Ammon's horn (tissue), 1 donor: ENCODE measurements at regions not wholly inside any gene's neighbourhood (a gene's known extent, or its start where the extent isn't known, plus 50 kb on each side); places are given as distances from the start of the nearest gene placed in this dataset.
A peak's percentile ranks its signal among the peaks of the same experiment; 100 is the strongest.
"Not testable (repeated sequence)": the region's sequence is repeated elsewhere in the genome, so short reads cannot be mapped to it uniquely, and the experiment has no call there.

ENCODE experiments used
- DNase-seq: peaks from one replicate; pipeline ENCODE4 v3.0.0-alpha.2; 2016; ENCODE audit warnings: low spot score

DNA sequence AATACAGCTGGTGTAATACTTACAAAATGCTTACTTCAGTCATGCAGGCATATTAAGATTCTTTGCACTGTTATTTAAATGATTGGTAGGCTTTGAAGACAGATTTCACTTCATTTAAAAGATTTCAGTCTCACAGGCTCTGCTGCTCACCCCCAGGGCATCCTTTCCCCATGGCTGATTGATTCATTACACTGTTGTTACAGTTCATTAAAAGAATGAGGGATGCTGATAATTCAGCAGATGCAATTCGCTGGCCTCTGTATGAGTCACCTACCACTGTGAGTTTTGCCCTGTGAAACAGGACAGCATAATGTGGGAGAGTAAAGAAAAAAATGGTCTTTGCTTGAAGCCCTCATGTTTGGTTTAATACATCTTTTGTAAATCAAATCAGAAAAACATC is 246.9 kb downstream of the CYLC2 start:
- no peak for DNase-seq

DNA sequence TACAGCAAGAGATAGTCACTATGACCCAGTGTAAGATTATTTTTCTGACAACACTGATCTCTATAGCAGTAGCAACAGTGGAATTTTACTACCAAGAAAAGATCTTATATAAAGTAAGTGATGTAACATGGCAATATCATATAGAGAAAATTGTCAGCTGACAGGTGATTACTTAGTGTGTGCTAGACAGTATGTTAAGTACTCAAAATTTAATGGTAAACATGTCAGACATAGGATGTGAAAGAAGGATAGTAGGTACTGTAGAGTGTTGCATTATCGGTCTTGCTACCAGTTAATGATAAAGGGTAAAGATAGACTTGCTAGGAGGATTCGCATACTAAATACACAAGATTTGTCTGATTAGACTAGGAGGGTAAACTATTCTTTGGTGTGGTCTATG is 247.4 kb downstream of the CYLC2 start:
- no peak for DNase-seq

DNA sequence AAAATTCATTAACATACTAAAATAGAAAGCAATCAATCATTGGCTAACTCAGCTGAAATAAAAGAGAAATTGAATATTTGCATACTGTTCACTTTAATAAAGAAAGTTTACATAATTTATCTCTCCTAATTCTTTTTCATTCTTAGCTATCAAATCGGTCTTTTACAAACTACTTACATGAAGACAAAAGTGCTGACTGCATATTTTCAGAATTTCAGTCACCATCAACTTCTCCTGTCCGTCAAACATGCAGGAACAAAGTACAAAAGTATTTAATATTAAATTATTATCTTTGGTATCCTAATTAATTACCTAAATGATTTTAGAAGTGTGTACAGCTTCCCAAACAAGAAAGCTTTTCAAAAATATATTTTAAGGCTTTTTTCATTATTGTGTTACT is 248.4 kb downstream of the CYLC2 start:
- no peak for DNase-seq

- DNase-seq = no peak
These were observed 250.2 kb downstream of the CYLC2 start for GRCh38 chr9:103245369-103245768.

GRCh38 chr9:103261951-103262350 is 266.8 kb downstream of the CYLC2 start:
- no peak for DNase-seq

DNA sequence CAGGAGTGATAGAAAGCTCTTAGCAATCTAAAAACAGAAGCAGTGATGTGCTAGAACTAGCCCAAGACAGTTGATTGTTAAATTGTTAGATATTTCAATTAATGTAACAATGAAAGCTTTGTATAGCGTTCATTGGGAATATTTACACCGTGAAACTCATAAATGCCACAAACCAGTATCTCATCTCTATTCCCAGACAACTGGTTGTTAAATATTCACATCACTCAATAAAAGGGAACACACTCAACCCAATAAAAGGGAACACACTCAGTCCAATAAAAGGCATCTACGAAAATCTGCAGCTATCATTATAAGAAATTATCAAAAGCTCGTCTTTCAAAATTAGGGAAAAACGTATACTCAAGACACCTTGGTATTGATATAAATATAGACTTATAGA is 270.9 kb downstream of the CYLC2 start:
- DNase-seq = no peak

GRCh38 chr9:103277240-103277639 is 282.1 kb downstream of the CYLC2 start:
- DNase-seq = no peak

DNA sequence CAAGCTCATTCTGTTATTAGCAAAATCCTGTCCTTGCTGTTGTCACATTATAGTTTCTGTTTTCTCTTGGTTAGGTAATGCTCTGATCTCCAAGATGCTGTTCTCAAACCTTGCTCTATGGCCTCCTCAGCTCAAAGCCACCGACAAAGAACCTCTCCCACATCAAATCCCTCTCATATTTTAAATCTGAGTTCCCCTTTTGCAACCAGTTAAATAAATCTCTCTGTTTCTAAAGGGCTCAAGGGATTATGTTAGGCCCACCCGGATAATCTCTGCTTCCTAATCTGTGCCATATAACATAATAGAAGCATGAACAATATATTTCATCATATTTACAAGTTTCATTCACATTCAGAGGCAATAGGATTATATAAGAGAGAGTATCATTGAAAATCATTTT is 286.0 kb downstream of the CYLC2 start:
- no peak for DNase-seq

GRCh38 chr9:103287361-103287760 is 292.2 kb downstream of the CYLC2 start:
- DNase-seq = no peak

GRCh38 chr9:103296189-103296588 is 301.1 kb downstream of the CYLC2 start:
- DNase-seq = no peak

DNA sequence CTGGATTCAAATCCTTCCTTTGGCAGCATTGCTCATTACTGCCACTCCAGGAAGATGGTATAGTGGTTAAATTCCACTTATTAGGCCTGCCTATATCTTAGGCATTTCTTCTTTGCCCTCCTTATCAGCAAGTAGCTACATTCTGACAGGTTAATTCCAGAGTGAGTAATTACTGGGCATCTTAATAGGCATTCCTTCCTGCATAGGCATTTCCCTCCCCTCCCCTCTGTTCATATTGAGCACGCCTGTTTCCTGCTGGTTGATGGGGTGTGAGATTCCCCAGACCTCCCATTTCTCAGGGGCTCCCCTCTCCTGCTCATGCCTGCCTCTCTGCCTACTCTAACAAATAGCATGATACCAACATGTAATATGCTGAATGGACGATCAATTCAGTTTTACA is 305.9 kb downstream of the CYLC2 start:
- DNase-seq = no peak

DNA sequence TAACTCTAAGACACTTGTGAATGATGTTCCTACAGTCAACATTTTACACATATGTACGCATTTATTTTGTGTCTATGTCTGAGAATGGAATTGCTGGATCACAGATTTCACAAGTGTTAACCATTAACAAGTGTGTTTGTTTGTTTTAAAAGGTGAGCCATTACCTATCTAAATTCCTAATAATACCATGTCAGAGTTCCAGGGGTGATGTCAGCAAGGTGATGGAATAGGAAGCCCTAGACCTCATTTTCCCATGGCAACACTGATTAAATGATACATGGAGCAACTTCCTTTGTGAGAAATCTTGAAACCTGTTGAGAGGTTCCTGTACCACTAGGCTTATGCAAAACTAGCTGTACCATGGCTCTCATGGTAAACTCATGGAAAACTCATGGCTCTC is 309.7 kb downstream of the CYLC2 start:
- no peak for DNase-seq

DNA sequence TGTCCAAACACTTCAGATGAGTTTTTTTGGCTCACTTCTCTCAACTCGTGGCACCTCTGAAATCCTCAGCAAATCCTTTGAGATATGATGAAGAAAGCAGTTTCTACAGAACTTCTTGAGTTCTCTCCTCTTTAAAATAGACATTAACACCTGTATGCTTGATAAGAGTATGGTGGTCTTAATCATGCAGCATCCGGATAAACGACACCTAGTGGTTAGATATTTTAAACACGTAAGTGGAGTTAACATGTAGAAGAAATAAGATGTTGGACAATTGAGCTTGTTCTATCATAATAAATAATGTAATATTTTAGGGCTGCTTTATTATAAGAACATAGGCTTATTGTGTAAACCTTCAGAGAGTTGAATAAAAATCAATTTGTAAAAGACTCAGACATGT is 324.8 kb downstream of the CYLC2 start:
- no peak for DNase-seq

GRCh38 chr9:103323699-103324098 is 328.6 kb downstream of the CYLC2 start:
- no peak for DNase-seq

- DNase-seq = no peak
These were observed 340.3 kb downstream of the CYLC2 start for GRCh38 chr9:103335461-103335860.

- no peak for DNase-seq
These were observed 359.9 kb downstream of the CYLC2 start for GRCh38 chr9:103355000-103355399.

DNA sequence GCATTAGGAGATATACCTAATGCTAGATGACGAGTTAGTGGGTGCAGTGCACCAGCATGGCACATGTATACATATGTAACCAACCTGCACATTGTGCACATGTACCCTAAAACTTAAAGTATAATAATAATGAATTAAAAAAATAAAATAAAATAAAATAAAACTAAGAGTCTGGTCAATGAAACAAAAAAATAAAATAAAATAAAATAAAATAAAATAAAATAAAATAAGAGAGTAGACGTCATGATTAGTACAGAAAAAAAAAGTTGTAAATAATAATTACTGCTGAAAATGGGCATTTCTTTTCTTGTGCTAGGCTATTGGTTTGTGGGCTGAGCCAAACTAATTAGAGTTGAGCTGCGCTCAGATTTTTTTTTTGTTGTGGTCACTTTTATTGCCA is 362.8 kb downstream of the CYLC2 start:
- DNase-seq = not testable (repeated sequence)

- no peak for DNase-seq
These were observed 366.8 kb downstream of the CYLC2 start for GRCh38 chr9:103361906-103362305.

- no peak for DNase-seq
These were observed 367.9 kb downstream of the CYLC2 start for GRCh38 chr9:103362986-103363385.

DNA sequence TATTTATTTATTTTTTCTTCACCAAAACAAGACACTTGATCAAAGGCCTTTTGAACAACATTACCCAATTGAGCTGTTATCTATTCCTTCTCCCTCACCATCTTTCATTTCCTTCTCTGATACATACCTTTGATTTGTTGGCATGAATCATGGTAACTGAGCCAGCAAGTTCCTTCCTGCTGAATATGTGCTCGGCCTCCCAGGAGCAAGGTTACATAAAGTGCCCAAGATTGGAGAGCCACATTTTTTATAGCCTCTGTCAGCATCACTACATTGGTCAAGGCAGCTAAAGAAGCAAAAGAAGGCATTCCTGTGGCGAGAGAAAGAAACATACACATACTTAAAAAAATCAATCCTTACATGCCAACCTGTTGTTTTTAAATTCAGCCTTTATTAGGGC is 369.6 kb downstream of the CYLC2 start:
- DNase-seq = no peak

GRCh38 chr9:103371152-103371551 is 376.0 kb downstream of the CYLC2 start:
- DNase-seq = no peak

- no peak for DNase-seq
These were observed 377.7 kb downstream of the CYLC2 start for GRCh38 chr9:103372828-103373227.

DNA sequence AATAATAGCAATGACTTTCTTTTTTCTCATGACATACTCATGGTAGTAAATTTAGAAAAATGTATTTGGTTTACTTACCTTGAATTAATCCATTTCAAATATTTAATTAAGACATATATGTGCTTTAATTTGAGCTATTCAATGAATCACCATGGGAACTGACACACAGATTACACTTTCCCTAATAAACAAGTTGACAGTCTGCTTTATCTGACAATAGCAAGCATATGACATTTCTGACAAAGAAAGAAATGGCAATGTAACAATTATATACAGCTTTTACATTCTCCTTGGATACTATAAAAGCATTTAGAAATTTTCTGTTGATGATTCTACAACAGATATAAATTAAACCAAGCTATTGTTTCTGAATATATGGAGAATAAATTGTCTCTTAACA is 382.5 kb downstream of the CYLC2 start:
- DNase-seq = no peak

DNA sequence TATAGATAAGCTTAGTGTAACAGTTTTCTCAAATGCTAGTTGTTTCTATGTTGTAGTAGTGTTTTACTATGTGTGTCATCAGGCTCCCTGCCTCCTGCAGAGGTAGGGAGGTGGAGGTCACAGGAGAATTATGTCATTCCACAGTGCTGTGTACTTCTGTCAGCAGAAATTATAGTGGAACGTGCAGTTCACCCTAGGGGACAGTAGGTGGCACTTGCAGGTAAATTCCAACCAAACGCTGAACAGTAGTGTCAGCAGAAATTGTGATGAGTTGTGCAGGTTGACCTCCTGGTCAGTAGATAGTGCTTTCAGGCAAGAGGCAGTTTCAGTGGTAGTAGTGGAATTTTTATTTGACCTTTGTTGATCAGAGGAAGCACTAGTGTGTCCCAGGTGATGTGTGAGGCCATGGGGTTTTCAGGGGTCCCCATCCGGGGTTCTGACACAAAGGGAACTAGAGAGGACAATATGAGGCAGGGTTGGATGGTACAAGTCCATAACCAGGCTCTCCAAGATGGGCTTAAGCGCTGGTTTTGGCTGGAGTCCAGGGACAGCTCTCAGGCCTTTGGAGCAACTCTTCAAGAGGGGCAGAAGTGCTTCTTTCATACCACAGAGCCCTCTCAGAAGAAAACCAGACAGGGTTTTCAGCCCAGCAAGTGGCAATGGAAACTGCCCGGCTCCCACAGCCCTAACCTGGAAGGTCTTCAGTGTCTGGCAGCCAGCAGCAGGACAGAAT is 402.9 kb downstream of the CYLC2 start:
- peak; percentile 63 for DNase-seq

DNA sequence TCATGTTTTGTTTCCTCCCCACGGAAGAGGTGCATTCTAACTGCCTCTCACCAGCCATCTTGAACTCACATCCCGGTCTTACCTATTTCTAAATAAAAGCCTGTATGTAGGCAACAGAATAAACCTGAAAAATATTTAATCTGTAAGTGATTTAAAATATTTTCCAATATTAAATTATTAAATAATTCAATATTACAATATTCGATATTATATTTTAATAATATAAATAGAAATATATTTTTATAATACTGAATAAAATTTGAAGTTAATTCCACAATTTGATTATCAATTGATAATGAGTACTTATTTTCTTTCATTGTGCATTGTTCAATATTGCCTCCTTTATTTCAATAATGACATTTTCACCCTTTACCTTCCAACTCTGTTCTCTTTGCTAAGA is 404.4 kb downstream of the CYLC2 start:
- DNase-seq = no peak
